ENCODE measurements at regions not wholly inside any gene's neighbourhood (a gene's known extent, or its start where the extent isn't known, plus 50 kb on each side); places are given as distances from the start of the nearest gene placed in this dataset.

GRCh38 chr3:25018909-25019308 lies 409.2 kb upstream of the RARB start (continued):
- TF ChIP-seq KDM4A (IDR thresholded peaks at IDR 0.05; ENCODE audit: low read depth, low read length, severe bottlenecking): no peak

Data from H1 (cell line).